Mesenchymal stem cell (in vitro differentiated cells and primary cell): ENCODE measurements at regions not wholly inside any gene's neighbourhood (a gene's known extent, or its start where the extent isn't known, plus 50 kb on each side); places are given as distances from the start of the nearest gene placed in this dataset.

Experiments used
- DNase-seq: peaks from one replicate; pipeline ENCODE4 v3.0.0-alpha.2; 2013
- H2AFZ ChIP-seq: one replicate; pipeline ENCODE4 v1.6.1; 2013; ENCODE audit warnings: low read depth, mild to moderate bottlenecking, control low read depth, inconsistent platforms, low read length, moderate library complexity
- H2AK5ac ChIP-seq: 2 replicates; pipeline ENCODE4 v1.6.1; 2013; ENCODE audit warnings: low read length, moderate library complexity, mild to moderate bottlenecking, inconsistent platforms; ENCODE audit not compliant: severe bottlenecking
- H2BK120ac ChIP-seq: one replicate; pipeline ENCODE4 v1.6.1; 2013; ENCODE audit warnings: low read depth, mild to moderate bottlenecking, inconsistent platforms, low read length, moderate library complexity
- H2BK12ac ChIP-seq, 2 experiments: one replicate each; pipeline ENCODE4 v1.6.1; 2013; ENCODE audit warnings: inconsistent platforms in 2 of 2, low read length in 2 of 2, mild to moderate bottlenecking in 2 of 2, moderate library complexity in 2 of 2, control low read depth in 1 of 2
- H2BK15ac ChIP-seq: one replicate; pipeline ENCODE4 v1.6.1; 2013; ENCODE audit warnings: mild to moderate bottlenecking, low read depth, inconsistent platforms; ENCODE audit not compliant: poor library complexity, severe bottlenecking
- H2BK5ac ChIP-seq: 2 replicates; pipeline ENCODE4 v1.6.1; 2013; ENCODE audit warnings: low read depth, mild to moderate bottlenecking, low read length, control low read depth, inconsistent platforms; ENCODE audit not compliant: poor library complexity, severe bottlenecking
- H3K14ac ChIP-seq, 2 experiments: one replicate each; pipeline ENCODE4 v1.6.1; 2013; ENCODE audit warnings: inconsistent platforms in 2 of 2, low read length in 2 of 2, control low read depth in 1 of 2, mild to moderate bottlenecking in 1 of 2, moderate library complexity in 1 of 2
- H3K18ac ChIP-seq, 2 experiments: one replicate each; pipeline ENCODE4 v1.6.1; 2013; ENCODE audit warnings: inconsistent platforms in 2 of 2, low read length in 2 of 2, control low read depth in 1 of 2, low read depth in 1 of 2, mild to moderate bottlenecking in 1 of 2
- H3K23ac ChIP-seq, 2 experiments: one replicate each; pipeline ENCODE4 v1.6.1; 2013; ENCODE audit warnings: inconsistent platforms in 2 of 2, low read length in 2 of 2, mild to moderate bottlenecking in 2 of 2, moderate library complexity in 2 of 2, control low read depth in 1 of 2
- H3K27ac ChIP-seq: 2 replicates; pipeline ENCODE4 v1.5.1; 2013; ENCODE audit warnings: mild to moderate bottlenecking, moderate library complexity, low read length, control low read depth, inconsistent platforms; ENCODE audit not compliant: poor library complexity, severe bottlenecking
- H3K27me3 ChIP-seq, 2 experiments: 2 replicates each; pipeline versions ENCODE4 v1.6.1 to v1.7.0; 2013; ENCODE audit warnings: low read length in 2 of 2, mild to moderate bottlenecking in 2 of 2, moderate library complexity in 2 of 2, control low read depth in 1 of 2, inconsistent platforms in 1 of 2; ENCODE audit not compliant: control insufficient read depth in 1 of 2, insufficient read depth in 1 of 2
- H3K36me3 ChIP-seq, 2 experiments: 2 replicates each; pipeline versions ENCODE4 v1.6.1 to v1.7.0; 2013; ENCODE audit warnings: low read length in 2 of 2, control low read depth in 1 of 2, inconsistent platforms in 1 of 2, low read depth in 1 of 2, mild to moderate bottlenecking in 1 of 2; ENCODE audit not compliant: insufficient read depth in 2 of 2, control insufficient read depth in 1 of 2
- H3K4ac ChIP-seq, 2 experiments: one replicate each; pipeline ENCODE4 v1.6.1; 2013; ENCODE audit warnings: inconsistent platforms in 2 of 2, low read length in 2 of 2, mild to moderate bottlenecking in 2 of 2, moderate library complexity in 2 of 2, control low read depth in 1 of 2, low read depth in 1 of 2
- H3K4me1 ChIP-seq: 2 replicates; pipeline ENCODE4 v1.6.1; 2013; ENCODE audit warnings: low read depth, low read length, control low read depth; ENCODE audit not compliant: control insufficient read depth, insufficient read depth
- H3K4me2 ChIP-seq: 2 replicates; pipeline ENCODE4 v1.6.1; 2013; ENCODE audit warnings: low read length, mild to moderate bottlenecking, inconsistent platforms; ENCODE audit not compliant: poor library complexity, severe bottlenecking
- H3K4me3 ChIP-seq, 2 experiments: 2 replicates each; pipeline versions ENCODE4 v1.5.1 to v1.7.0; 2013; ENCODE audit warnings: low read length in 2 of 2, mild to moderate bottlenecking in 2 of 2, control low read depth in 1 of 2, low read depth in 1 of 2; ENCODE audit not compliant: insufficient read depth in 1 of 2
- H3K79me1 ChIP-seq: replicated peaks from 2 replicates; pipeline ENCODE4 v1.6.1; 2013; ENCODE audit warnings: mild to moderate bottlenecking, control low read depth, low read length, inconsistent platforms; ENCODE audit not compliant: poor library complexity, severe bottlenecking
- H3K9ac ChIP-seq: 2 replicates; pipeline ENCODE4 v1.7.0; 2013; ENCODE audit warnings: mild to moderate bottlenecking, low read length, moderate library complexity
- H3K9me3 ChIP-seq: 2 replicates; pipeline ENCODE4 v1.7.0; 2013; ENCODE audit warnings: mild to moderate bottlenecking, low read length; ENCODE audit not compliant: control insufficient read depth
- H4K8ac ChIP-seq: one replicate; pipeline ENCODE4 v1.6.1; 2013; ENCODE audit warnings: inconsistent platforms, mild to moderate bottlenecking, low read length, moderate library complexity
- H4K91ac ChIP-seq: one replicate; pipeline ENCODE4 v1.6.1; 2013; ENCODE audit warnings: mild to moderate bottlenecking, low read length, inconsistent platforms
- WGBS: methylation state at CpG from one replicate; pipeline ENCODE4 v1.1.7; 2013; ENCODE audit warnings: mixed read lengths; 5-methylcytosine and 5-hydroxymethylcytosine counted together

DNA sequence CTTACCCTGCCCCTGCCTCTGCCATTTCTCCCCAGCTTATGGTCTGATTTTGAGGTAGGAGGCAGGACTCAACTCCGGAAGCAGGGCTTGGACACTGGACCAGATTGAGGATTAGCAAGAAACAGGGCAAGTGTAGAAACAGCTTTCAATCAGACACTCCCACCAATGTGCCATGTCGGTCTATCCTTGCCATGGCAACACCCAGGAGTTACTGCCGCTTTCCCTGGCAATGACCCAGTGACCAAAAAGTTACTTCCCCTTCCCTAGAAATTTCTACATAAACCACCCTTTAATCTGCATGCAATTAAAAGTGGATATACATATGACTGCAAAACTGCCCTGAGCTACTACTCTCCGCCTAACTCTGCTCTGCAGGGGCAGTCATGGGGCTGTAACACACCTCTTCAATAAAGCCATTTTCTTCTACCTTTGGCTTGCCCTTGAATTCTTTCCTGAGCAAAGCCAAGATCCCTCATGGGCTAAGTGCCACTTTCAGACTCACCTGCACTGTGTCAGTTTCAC lies 156.7 kb downstream of the LPIN1 start:
- Histone ChIP-seq H3K23ac (no peak overlapping the region), H4K8ac (no peak overlapping the region), H3K9ac (no peak overlapping the region), H3K14ac (no peak overlapping the region), H3K36me3 (no peaks in the 10 kb centered on the region), H3K18ac (no peak overlapping the region), H2BK12ac (no peak overlapping the region), H3K9me3 (peaks cover 3% of the 10 kb centered on the region), H2AFZ (no peak overlapping the region), H3K4ac (no peak overlapping the region), H3K27ac (no peak overlapping the region), H3K27me3 (peaks cover 0 to 18% of the 10 kb centered on the region in 2 experiments), H3K4me1 (no peaks in the 10 kb centered on the region), H3K4me3 (no peak overlapping the region), H2BK15ac (no peak overlapping the region), H2AK5ac (no peak overlapping the region), H2BK5ac (no peak overlapping the region), H3K4me2 (no peak overlapping the region), H3K79me1 (no peaks in the 10 kb centered on the region), H4K91ac (no peak overlapping the region), H2BK120ac (no peak overlapping the region)
- WGBS: 90% methylated on average over 4 of the region's 4 CpGs
- DNase-seq: no peak

DNA sequence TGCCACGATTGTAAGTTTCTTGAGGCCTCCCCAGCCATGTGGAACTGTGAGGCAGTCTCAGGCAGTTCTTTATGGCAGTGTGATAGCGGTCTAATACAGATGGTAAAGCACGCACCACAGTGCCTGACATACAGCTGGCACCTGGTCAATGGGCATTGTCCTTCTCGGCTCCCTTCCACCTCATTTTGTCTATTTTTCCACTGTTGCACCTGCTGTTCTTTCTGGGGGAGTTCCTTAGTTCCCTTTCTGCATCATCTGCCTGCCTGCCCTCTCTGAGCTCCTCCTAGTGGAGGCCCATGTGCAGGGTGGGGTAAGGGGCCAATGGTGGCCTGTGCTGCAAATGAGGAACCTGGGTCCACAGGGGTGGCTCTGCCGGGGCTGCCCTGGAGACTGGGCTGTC lies 157.6 kb downstream of the LPIN1 start:
- 85% methylated on average over 5 of the region's 5 CpGs for WGBS

DNA sequence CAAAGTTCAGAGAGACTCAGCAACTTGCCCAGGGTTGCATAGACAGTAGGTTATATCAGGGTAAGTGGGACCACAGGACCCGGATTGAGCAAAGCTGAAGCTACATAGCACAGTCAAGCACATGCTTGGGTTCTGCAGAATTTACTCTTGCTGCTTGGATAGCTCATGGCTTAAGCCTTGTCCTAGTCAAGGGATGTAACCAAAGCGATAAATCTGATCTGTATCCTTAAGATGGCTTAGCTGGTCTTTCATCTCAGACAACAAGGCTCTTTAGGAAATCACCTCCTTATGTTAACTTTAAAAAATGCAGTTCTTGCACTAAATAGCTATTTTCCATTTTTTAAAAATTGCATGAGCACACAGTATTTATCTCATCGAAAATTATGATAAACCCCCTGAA lies 158.5 kb downstream of the LPIN1 start:
- Histone ChIP-seq H3K36me3 (no peaks in the 10 kb centered on the region), H3K4me1 (no peaks in the 10 kb centered on the region), H3K4me2 (no peak overlapping the region), H2AK5ac (no peak overlapping the region), H4K8ac (no peak overlapping the region), H2BK12ac (no peak overlapping the region), H3K79me1 (no peaks in the 10 kb centered on the region), H3K27me3 (peaks cover 0 to 18% of the 10 kb centered on the region in 2 experiments), H2BK5ac (no peak overlapping the region), H2BK15ac (no peak overlapping the region), H3K27ac (no peak overlapping the region), H4K91ac (no peak overlapping the region), H3K23ac (no peak overlapping the region), H3K9ac (no peak overlapping the region), H3K4me3 (no peak overlapping the region), H2BK120ac (no peak overlapping the region), H3K4ac (no peak overlapping the region), H3K14ac (no peak overlapping the region), H3K9me3 (peaks cover 3% of the 10 kb centered on the region), H3K18ac (no peak overlapping the region), H2AFZ (no peak overlapping the region)
- DNase-seq: no peak
- 50% methylated on average over 3 of the region's 3 CpGs for WGBS

More for the DNA sequence above, 157.6 kb downstream of the LPIN1 start:
- Histone ChIP-seq H2BK120ac (no peak overlapping the region), H3K79me1 (no peaks in the 10 kb centered on the region), H2AFZ (no peak overlapping the region), H3K9me3 (peaks cover 3% of the 10 kb centered on the region), H3K14ac (no peak overlapping the region), H3K4me3 (no peak overlapping the region), H3K4me2 (no peak overlapping the region), H3K27me3 (peaks cover 0 to 18% of the 10 kb centered on the region in 2 experiments), H3K4me1 (no peaks in the 10 kb centered on the region), H3K18ac (no peak overlapping the region), H3K23ac (no peak overlapping the region), H3K9ac (no peak overlapping the region), H2BK5ac (no peak overlapping the region), H3K4ac (no peak overlapping the region), H4K91ac (no peak overlapping the region), H2AK5ac (no peak overlapping the region), H4K8ac (no peak overlapping the region), H3K27ac (no peak overlapping the region), H3K36me3 (no peaks in the 10 kb centered on the region), H2BK15ac (no peak overlapping the region), H2BK12ac (no peak overlapping the region)
- no peak for DNase-seq

DNA sequence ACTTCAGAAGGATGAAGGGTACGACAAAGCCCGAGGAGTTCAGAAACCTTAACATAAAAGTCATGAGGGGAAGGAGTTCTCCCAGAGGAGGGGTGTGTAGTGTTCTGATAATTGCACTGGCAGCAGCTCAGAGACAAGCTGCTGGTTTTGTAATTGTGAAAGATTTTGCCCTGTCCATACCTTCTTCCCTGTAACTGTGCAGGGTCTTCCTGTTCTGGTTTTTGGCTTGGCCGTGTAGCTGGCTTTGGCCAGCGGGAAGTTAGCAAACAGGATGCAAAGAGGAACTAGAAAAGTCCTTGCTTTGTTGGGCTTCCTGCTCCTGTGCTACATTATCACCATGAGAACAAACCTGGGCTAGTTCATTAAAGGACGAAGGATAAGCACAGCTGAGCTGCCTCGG lies 160.8 kb downstream of the LPIN1 start:
- Histone ChIP-seq H3K79me1 (no peaks in the 10 kb centered on the region), H3K9me3 (peaks cover 3% of the 10 kb centered on the region), H3K27me3 (peaks cover 0 to 18% of the 10 kb centered on the region in 2 experiments), H3K4me3 (no peak overlapping the region), H3K4ac (no peak overlapping the region), H3K18ac (no peak overlapping the region), H2BK15ac (no peak overlapping the region), H4K91ac (no peak overlapping the region), H2BK5ac (no peak overlapping the region), H3K36me3 (no peaks in the 10 kb centered on the region), H3K27ac (no peak overlapping the region), H3K14ac (no peak overlapping the region), H2BK120ac (no peak overlapping the region), H3K4me1 (no peaks in the 10 kb centered on the region), H2BK12ac (no peak overlapping the region), H2AK5ac (no peak overlapping the region), H3K9ac (no peak overlapping the region), H2AFZ (no peak overlapping the region), H4K8ac (no peak overlapping the region), H3K23ac (no peak overlapping the region), H3K4me2 (no peak overlapping the region)
- DNase-seq: no peak
- WGBS: 97% methylated on average over 6 of the region's 6 CpGs
